Fibroblast of the conjunctiva (primary cell): ENCODE measurements at regions not wholly inside any gene's neighbourhood (a gene's known extent, or its start where the extent isn't known, plus 50 kb on each side); places are given as distances from the start of the nearest gene placed in this dataset.
"Not testable (repeated sequence)": the region's sequence is repeated elsewhere in the genome, so short reads cannot be mapped to it uniquely, and the experiment has no call there.

Experiments used
- DNase-seq: peaks from one replicate; pipeline ENCODE4 v3.0.0-alpha.2; 2010; ENCODE audit warnings: low read depth

GRCh38 chr13:90726375-90726774 is 621.1 kb upstream of the MIR17HG start:
- DNase-seq, result no peak

GRCh38 chr13:90732049-90732448 is 615.4 kb upstream of the MIR17HG start:
- no peak for DNase-seq

GRCh38 chr13:90734497-90734896 is 613.0 kb upstream of the MIR17HG start:
- not testable (repeated sequence) for DNase-seq

- DNase-seq, result no peak
Observed at GRCh38 chr13:90738881-90739280, 608.6 kb upstream of the MIR17HG start.

- no peak for DNase-seq
Observed at GRCh38 chr13:90740099-90740498, 607.4 kb upstream of the MIR17HG start.

GRCh38 chr13:90742381-90742780 is 605.1 kb upstream of the MIR17HG start:
- DNase-seq, result no peak

GRCh38 chr13:90746230-90746629 is 601.3 kb upstream of the MIR17HG start:
- no peak for DNase-seq

GRCh38 chr13:90750021-90750420 is 597.5 kb upstream of the MIR17HG start:
- no peak for DNase-seq

GRCh38 chr13:90751026-90751425 is 596.5 kb upstream of the MIR17HG start:
- DNase-seq, result no peak

- DNase-seq, result no peak
Observed at GRCh38 chr13:90752070-90752469, 595.4 kb upstream of the MIR17HG start.

- DNase-seq, result no peak
Observed at GRCh38 chr13:90757127-90757680, 590.3 kb upstream of the MIR17HG start.

- no peak for DNase-seq
Observed at GRCh38 chr13:90760639-90761038, 586.8 kb upstream of the MIR17HG start.

- DNase-seq, result no peak
Observed at GRCh38 chr13:90763476-90764150, 583.9 kb upstream of the MIR17HG start.

GRCh38 chr13:90766386-90766902 is 581.0 kb upstream of the MIR17HG start:
- no peak for DNase-seq

- DNase-seq, result no peak
Observed at GRCh38 chr13:90768116-90768515, 579.4 kb upstream of the MIR17HG start.

GRCh38 chr13:90769387-90769786 is 578.1 kb upstream of the MIR17HG start:
- DNase-seq, result no peak

- DNase-seq, result no peak
Observed at GRCh38 chr13:90770334-90770733, 577.2 kb upstream of the MIR17HG start.

- no peak for DNase-seq
Observed at GRCh38 chr13:90773681-90774080, 573.8 kb upstream of the MIR17HG start.

GRCh38 chr13:90776051-90776748 is 571.3 kb upstream of the MIR17HG start:
- DNase-seq, result no peak

- no peak for DNase-seq
Observed at GRCh38 chr13:90783273-90783672, 564.2 kb upstream of the MIR17HG start.

- DNase-seq, result no peak
Observed at GRCh38 chr13:90787007-90787406, 560.5 kb upstream of the MIR17HG start.

GRCh38 chr13:90792335-90792734 is 555.2 kb upstream of the MIR17HG start:
- DNase-seq, result no peak

GRCh38 chr13:90793261-90793820 is 554.1 kb upstream of the MIR17HG start:
- no peak for DNase-seq
